Kidney glomerular epithelial cell (primary cell): ENCODE measurements at regions not wholly inside any gene's neighbourhood (a gene's known extent, or its start where the extent isn't known, plus 50 kb on each side); places are given as distances from the start of the nearest gene placed in this dataset.

Experiments
- DNase-seq: peaks from one replicate; lab custom pipeline; 2025; lab: John Stamatoyannopoulos, UW

DNA sequence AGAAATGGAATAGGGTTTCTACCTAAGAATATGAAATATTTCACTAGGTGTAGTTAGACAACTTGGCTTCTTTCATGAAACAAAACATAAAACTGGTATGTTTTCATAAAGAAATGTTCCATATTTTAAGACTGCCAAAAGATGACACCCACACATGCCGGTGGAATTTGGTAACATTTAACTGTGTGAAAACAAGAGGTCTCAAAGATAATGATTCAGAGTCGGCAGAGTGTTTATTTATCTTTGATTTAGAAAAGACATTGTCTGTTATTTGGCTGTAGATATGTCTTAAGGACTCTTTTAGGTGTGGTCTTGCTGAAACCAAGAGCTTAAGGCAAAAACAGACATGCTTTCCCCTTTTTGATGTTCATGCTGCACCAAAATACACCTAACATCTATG, 63.5 kb upstream of the FN1 start:
- peak; percentile 11 for DNase-seq

DNA sequence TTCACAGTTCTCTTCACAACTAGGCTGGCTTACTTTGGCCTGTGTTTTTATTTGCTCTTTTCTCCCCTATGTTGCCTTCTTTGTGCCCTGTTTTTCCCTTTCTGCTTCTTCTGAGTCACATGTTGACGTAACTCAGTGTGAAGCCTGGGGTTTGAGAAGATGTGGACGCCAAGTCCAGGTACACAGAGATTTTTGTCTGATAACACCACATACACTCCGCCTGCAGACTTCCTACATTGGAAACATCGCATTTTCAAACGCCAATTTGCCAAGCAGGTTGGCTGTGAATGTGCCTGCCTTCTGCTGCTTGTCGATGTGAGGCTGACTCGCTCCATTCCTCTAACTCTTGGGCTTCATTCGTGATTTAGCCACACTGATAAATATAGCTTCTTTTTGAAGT, 62.6 kb upstream of the FN1 start:
- DNase-seq = no peak

DNA sequence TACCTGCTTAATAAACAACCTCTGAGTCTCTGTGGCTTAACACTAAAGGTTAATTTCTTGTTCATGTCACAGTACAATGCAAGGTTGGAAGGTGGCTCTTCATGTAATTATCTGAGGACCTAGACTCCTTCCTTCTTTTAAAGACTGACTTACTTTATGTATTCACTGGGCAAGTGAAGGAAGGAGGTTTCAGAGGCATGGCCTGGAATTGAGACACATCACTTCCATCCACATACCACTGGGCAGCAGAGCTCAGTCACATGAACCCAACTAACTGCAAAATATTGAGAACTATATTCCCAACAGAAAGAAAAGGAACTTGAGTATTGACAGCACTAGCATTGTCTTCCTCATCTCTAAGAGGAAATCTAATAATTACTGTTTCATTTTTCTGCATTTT, 57.5 kb upstream of the FN1 start:
- no peak for DNase-seq

DNA sequence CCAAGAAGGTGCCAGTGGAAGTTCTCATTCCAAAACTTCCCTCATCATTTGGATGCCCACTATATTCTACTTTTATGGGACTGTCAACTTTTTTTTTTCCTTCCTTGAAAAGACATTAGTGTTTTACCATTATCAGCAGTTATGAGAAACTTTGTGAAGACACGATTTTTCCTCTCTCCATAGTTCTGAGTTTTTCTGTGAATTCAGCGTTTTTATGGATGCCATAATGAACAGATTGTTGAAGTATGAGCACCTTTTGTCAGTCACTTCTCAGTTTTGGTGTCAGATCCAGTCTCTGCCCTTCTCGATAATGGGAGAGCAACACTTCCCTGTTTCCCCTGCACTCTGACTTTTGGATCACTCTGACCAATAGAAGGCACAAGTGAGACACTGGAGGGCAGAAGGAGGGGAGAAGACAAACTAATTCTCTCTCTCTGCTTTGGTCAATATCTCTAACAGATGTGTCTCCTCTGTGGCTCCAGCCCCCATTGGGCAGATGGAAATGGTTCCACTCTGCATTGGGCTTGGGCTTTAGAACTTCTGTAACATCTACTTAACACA, 53.5 kb upstream of the FN1 start:
- DNase-seq = no peak

DNA sequence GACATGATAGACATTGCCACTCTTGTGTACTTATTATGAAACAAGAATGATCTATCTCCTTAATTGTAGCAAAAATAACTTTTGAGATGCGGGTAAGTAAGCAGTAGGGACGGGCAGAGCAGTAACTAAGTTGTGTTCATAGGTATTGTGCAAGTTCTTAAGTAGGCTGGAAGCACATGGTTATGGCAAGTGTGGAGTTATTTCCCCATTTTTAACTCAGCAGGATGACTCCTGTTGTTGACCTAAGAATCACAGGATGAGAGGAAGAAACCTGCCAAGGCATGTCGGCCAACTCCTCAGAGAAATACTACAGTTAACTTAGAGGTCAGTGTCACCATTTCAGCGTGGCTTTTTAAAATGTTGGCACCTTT, 51.1 kb upstream of the FN1 start:
- no peak for DNase-seq

DNA sequence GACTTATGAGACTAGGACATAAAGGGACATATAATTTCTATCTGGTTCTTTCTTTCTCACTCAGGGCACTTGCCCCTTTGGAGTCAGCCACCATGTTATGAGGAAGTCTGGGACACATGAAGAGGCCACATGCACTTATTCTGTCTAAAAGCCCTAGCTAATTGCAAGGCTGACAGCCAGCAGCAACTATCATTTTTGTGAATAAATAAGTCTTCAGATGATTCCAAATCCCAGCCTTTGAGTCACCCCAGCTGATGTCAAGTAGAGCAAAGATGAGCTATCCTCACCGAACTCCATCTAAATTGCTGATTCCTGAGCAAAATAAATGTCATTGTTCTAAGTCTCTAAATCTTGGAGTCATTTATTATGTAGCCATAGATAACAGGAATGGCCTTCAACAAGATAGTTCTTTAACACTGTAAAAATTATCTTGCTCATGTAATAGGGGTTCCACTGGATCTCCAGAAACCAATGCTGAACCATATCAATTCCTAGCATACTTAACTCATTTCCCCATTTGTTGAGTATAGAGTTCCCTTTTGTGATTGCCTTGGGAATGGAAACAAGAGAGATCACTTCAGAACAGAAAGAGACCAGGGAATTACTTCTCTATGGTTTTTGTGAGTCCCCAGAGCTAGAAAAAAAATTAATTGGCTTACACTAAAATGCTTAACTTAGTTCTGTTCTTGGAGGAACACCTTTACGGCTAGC, 50.6 kb upstream of the FN1 start:
- DNase-seq = no peak
